ENCODE measurements at regions not wholly inside any gene's neighbourhood (a gene's known extent, or its start where the extent isn't known, plus 50 kb on each side); places are given as distances from the start of the nearest gene placed in this dataset.
"Not testable (repeated sequence)": the region's sequence is repeated elsewhere in the genome, so short reads cannot be mapped to it uniquely, and the experiment has no call there.

DNA sequence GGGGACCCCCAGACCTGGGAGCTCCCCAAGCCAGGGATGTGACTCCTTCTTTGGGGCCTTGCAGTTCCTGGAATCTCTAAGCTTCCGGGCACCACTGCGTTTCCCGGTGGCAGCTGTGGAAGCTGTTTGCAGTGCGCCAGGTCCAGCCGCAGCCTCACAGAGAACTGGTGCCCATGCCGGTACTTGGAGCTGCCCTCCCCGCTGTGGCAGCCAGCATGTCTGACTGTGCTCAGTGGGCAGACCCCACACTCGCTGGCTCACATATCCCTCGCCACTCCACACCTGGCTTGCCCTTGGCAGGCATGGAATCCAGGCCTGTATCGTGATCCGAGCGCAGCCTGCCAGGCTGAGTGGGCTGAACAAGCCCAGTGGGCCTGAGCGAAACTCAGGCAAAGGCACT is 753.2 kb upstream of the PCDH20 start:
- ATAC-seq: no peak
- H3K4me3 ChIP-seq: no peak overlapping the region
- no peak for DNase-seq
- H3K36me3 ChIP-seq (replicated peaks in 1 of 2; ENCODE audit: insufficient read depth in 1 of 2, low read depth in 2 of 2): no peaks in the 10 kb centered on the region
- H3K27me3 ChIP-seq: no peaks in the 10 kb centered on the region
- intact Hi-C loops (cut with DNase I): no loop called here
- no peak overlapping the region for H3K27ac ChIP-seq
- 87 to 93% methylated on average over 4 to 13 of the region's 13 CpGs for WGBS, 2 donors
- TF ChIP-seq, protein P1, sequence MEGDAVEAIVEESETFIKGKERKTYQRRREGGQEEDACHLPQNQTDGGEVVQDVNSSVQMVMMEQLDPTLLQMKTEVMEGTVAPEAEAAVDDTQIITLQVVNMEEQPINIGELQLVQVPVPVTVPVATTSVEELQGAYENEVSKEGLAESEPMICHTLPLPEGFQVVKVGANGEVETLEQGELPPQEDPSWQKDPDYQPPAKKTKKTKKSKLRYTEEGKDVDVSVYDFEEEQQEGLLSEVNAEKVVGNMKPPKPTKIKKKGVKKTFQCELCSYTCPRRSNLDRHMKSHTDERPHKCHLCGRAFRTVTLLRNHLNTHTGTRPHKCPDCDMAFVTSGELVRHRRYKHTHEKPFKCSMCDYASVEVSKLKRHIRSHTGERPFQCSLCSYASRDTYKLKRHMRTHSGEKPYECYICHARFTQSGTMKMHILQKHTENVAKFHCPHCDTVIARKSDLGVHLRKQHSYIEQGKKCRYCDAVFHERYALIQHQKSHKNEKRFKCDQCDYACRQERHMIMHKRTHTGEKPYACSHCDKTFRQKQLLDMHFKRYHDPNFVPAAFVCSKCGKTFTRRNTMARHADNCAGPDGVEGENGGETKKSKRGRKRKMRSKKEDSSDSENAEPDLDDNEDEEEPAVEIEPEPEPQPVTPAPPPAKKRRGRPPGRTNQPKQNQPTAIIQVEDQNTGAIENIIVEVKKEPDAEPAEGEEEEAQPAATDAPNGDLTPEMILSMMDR (IDR thresholded peaks at IDR 0.05): no peak
- no peak for TF ChIP-seq POLR2A (IDR thresholded peaks at IDR 0.05)
- H3K9me3 ChIP-seq: no peaks in the 10 kb centered on the region
- no peaks in the 10 kb centered on the region for H3K4me1 ChIP-seq

DNA sequence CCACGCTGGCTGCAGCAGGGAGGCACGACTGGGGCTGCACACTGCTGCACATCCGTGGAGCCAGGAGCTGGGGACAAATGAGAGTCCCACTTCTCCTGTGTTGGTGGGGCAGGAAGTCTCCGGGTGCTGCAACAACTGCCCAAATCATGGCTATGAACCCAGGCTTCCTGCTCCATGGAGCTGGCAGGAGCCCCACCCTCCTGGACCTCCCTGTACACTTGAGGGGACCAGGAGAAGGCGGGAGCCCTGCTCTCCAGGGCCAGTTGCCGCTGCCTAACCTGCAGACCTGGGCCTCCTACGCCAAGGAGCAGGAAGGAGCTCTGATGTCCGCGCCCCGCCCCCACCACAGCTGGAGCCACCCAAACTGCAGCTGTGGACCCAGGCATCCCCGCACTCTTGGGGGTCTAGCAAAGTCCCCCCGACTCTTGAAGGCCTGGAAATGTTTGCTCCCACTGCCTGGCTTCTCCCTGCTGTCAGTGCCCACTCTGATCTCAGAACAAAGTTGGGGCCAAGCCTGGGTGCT is 752.1 kb upstream of the PCDH20 start:
- intact Hi-C loops (cut with DNase I): no loop called here
- H3K4me1 ChIP-seq: no peaks in the 10 kb centered on the region
- no peaks in the 10 kb centered on the region for H3K9me3 ChIP-seq
- no peak overlapping the region for H3K27ac ChIP-seq
- TF ChIP-seq, protein P1 (IDR thresholded peaks at IDR 0.05): no peak
- TF ChIP-seq POLR2A (IDR thresholded peaks at IDR 0.05): no peak
- DNase-seq: no peak
- no peak overlapping the region for H3K4me3 ChIP-seq
- no peak for ATAC-seq
- WGBS, 2 donors: 74 to 78% methylated on average over 3 to 12 of the region's 12 CpGs
- no peaks in the 10 kb centered on the region for H3K36me3 ChIP-seq (replicated peaks in 1 of 2; ENCODE audit: insufficient read depth in 1 of 2, low read depth in 2 of 2)
- H3K27me3 ChIP-seq: no peaks in the 10 kb centered on the region

DNA sequence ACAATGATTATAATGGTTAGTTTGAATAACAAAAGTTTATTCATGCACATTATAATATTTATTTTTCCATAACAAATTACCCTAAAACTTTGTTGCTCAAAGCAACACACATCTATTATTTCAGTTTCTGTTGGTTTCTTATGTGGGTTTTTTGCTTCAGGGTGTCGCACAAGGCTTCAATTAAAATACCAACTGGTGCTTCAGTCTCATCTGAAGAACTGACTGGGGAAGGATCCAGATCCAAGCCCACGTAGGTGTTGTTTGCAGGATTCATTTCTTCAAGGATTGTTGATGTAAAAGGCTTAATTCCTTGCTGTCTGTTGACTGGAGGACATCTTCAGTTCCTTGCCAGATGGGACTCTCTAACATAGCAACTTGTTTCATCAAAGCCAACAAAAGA is 747.2 kb upstream of the PCDH20 start:
- 69 to 84% methylated on average over 2 of the region's 2 CpGs for WGBS, 2 donors
- no peak for TF ChIP-seq POLR2A (IDR thresholded peaks at IDR 0.05)
- DNase-seq: no peak
- Histone ChIP-seq H3K4me3 (no peak overlapping the region), H3K9me3 (no peaks in the 10 kb centered on the region), H3K36me3 (replicated peaks in 1 of 2; ENCODE audit: insufficient read depth in 1 of 2, low read depth in 2 of 2) (no peaks in the 10 kb centered on the region), H3K27me3 (no peaks in the 10 kb centered on the region), H3K4me1 (no peaks in the 10 kb centered on the region), H3K27ac (no peak overlapping the region)
- intact Hi-C loops (cut with DNase I): no loop called here
- ATAC-seq: no peak

DNA sequence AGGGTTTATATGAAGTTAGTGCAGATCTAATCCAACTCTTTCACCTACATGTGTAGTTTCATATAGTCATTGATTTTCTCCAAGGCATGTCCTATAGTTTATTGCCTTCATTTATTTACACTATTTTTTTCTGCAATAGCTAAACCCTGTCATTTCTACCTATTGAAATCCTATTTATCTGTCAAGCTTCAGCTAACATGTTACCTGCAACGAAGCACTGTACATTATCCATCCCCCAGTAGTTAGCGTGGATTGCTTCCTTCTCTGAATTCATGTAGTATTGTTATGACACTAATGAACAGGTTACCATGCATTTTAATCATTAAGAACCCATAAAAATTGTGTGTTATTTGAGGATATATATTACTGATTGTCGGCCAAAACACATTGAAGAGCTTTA is 742.9 kb upstream of the PCDH20 start:
- intact Hi-C loops (cut with DNase I): no loop called here
- Histone ChIP-seq H3K27ac (no peak overlapping the region), H3K27me3 (no peaks in the 10 kb centered on the region), H3K36me3 (replicated peaks in 1 of 2; ENCODE audit: insufficient read depth in 1 of 2, low read depth in 2 of 2) (no peaks in the 10 kb centered on the region), H3K4me1 (no peaks in the 10 kb centered on the region), H3K9me3 (no peaks in the 10 kb centered on the region), H3K4me3 (no peak overlapping the region)
- WGBS, 2 donors: 54 to 65% methylated on average over 3 of the region's 3 CpGs
- ATAC-seq (no peak), DNase-seq (no peak)
- TF ChIP-seq, protein P1 (IDR thresholded peaks at IDR 0.05): no peak
- no peak for TF ChIP-seq POLR2A (IDR thresholded peaks at IDR 0.05)

GRCh38 chr13:62151724-62152123 is 736.1 kb upstream of the PCDH20 start:
- DNase-seq; intact Hi-C loops (cut with DNase I); H3K36me3 ChIP-seq (replicated peaks in 1 of 2; ENCODE audit: insufficient read depth in 1 of 2, low read depth in 2 of 2); H3K27me3 ChIP-seq; ATAC-seq; H3K9me3 ChIP-seq; H3K27ac ChIP-seq; H3K4me1 ChIP-seq; H3K4me3 ChIP-seq: not testable (repeated sequence)
- WGBS, 2 donors: 62 to 72% methylated on average over 2 of the region's 2 CpGs

GRCh38 chr13:62142048-62142447 is 726.4 kb upstream of the PCDH20 start:
- H3K27ac ChIP-seq: no peak overlapping the region
- H3K36me3 ChIP-seq (replicated peaks in 1 of 2; ENCODE audit: insufficient read depth in 1 of 2, low read depth in 2 of 2): no peaks in the 10 kb centered on the region
- DNase-seq (no peak), ATAC-seq (no peak)
- intact Hi-C loops (cut with DNase I): no loop called here
- no peaks in the 10 kb centered on the region for H3K27me3 ChIP-seq
- no peaks in the 10 kb centered on the region for H3K9me3 ChIP-seq
- 63 to 70% methylated on average over 3 of the region's 3 CpGs for WGBS, 2 donors
- no peak overlapping the region for H3K4me3 ChIP-seq
- no peaks in the 10 kb centered on the region for H3K4me1 ChIP-seq
- TF ChIP-seq, protein P1 (IDR thresholded peaks at IDR 0.05): no peak
- no peak for TF ChIP-seq POLR2A (IDR thresholded peaks at IDR 0.05)
